ENCODE measurements at regions not wholly inside any gene's neighbourhood (a gene's known extent, or its start where the extent isn't known, plus 50 kb on each side); places are given as distances from the start of the nearest gene placed in this dataset.

DNA sequence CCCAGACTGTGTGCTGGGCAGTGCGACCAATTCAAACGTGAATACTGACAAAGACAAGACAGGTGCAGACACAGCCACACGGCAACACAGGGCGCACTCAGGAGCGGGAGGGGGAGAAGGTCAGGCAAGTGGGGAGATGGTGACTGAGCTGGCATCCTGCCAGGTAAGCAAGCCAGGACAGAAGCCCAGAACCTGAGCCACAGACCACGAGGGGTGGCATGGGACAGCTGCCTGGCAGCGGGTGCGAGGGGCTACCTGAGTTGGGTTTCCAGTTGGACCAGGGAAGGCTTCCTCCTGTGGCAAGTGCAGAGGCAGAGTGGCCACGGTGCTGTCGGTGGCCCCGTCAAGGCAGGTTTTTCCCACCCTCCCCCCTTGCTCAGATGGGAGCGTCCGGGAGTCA, 215.2 kb upstream of the ARID1B start:
- no peak for ATAC-seq

DNA sequence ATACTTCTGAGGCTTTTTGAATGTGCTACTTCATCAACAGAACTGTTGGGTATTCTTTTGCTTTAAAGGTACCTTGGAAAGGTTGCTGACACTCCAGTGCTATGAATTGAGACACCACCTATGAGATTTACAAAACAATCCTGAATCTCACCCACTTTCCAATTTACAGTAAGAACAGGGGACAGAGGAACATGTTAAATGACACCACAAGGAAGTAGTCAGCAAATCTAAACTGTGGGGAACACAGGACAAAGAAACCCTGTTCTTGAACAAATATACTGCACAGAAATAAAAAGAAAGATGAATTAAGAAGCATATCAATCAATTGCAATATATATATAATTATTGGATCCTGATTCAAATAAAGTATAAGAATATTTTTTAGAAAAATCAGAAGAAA, 216.7 kb upstream of the ARID1B start:
- no peak for ATAC-seq

DNA sequence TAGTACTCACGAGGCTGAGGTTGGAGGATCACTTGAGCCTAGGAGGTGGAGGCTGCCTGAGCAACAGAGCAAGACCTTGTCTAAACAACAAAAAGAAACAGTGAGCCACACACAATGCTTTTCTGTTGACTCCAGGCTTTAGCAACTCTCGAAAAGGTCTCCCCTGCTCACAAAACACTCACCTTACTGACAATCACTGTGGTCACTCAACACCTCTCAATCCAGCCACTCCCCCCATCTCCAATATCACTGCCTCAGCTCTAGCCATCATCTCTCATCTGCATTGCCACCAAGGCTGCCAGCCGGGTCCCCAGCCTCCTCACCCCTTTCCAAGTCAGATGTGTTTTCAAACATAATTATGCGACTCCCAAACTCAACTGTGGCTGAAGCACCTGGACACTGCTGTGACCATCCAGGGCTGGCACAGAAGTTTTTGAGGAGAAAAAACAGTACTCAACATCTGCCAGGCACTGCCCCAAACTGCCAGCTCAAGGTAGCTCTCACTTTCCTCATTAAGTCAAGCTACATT, 218.0 kb upstream of the ARID1B start:
- no peak for ATAC-seq

- ATAC-seq: no peak
These were observed 219.3 kb upstream of the ARID1B start for GRCh38 chr6:156557911-156558259.

DNA sequence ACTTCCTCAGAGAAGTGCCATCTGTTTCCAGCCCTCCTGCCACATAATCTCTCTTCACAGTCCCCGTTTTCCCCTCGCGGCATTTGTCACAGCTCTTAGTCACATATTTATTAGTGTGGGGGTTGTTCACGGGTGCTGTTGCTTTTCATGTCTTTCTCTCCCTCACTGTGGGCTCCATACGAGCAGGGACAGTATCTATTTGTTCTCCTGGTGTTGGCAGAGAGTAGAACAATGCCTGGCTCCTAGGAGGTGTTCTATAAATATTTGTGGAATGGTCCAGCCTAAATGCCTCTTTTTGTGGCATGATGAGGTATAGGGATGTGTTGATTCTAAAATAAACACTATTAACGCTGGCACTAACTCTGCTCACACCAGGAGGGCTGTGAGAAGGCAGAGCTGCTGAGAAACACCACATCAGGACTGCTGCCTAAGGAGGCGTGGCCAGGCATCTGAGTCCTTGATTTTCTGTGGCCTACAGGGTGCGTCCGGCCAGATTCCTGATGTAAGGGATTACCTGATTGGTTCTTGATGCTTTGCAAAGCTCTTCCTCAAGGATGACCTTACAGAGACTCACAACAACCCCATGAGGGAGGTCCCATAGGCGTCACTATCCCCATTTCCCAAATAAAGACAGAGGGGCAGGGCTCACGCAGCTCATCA, 219.8 kb upstream of the ARID1B start:
- ATAC-seq: no peak

DNA sequence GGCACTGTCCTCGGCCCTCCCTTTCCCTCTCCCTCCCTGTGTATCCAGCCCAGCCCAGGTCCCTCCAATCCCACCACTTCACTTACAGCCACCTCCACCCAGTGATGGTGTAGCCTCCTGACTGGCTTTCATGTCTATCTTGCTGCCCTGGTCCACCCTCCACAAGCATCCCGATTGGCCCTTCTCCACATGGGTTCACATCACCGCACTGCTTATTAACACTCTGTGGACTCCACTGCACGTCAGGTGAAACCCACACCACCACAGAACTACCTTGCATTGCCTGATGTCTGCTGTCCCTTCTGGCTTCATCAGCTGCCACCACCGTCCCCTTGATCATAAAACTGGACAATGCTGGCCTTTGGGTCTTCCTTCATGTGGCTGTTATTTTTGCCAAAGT, 220.4 kb upstream of the ARID1B start:
- ATAC-seq: no peak

- no peak for ATAC-seq
These were observed 222.1 kb upstream of the ARID1B start for GRCh38 chr6:156555116-156555515.

DNA sequence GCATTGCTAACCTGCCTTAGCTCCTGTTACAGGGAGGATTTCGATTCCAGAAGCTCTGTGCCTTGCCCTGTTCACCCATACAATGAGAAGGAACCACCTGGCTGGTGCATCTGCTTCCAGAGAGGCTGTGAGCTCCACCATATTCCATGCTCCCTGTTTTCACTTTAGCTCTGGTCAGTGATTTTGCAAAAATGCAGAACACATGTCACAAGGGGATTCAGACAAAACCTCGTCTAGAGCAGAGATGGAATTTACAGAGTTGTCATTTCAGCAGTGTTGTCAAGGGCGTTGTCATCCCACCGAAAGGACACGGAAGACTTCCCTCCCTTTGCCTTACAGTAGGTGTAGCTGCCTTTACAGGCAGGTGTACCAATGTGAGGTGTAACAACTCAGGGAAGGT, 223.0 kb upstream of the ARID1B start:
- ATAC-seq: no peak

GRCh38 chr6:156552849-156553248, 224.3 kb upstream of the ARID1B start:
- ATAC-seq: no peak

GRCh38 chr6:156550949-156551348, 226.2 kb upstream of the ARID1B start:
- no peak for ATAC-seq

GRCh38 chr6:156545931-156546330, 231.2 kb upstream of the ARID1B start:
- ATAC-seq: no peak

DNA sequence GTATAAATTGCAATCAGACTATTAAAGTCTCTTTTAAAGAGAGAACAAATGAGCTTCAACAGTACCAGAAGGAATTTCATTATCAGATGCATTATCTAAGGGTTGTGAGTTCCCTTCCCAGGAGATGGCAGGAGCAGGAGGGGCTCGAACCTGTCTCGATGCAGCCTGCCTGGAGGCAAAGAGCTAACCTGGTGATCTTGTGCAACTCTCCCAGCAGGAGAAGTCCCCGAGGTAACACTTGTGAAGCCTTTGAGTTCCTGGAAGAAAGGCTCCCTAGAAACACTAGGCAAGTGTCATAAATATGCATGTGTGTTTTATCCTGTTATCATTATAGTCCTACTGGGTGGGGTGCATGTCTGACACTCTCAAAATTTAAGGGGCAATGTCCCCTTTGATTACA, 232.2 kb upstream of the ARID1B start:
- ATAC-seq: no peak

GRCh38 chr6:156544046-156544445, 233.1 kb upstream of the ARID1B start:
- no peak for ATAC-seq

DNA sequence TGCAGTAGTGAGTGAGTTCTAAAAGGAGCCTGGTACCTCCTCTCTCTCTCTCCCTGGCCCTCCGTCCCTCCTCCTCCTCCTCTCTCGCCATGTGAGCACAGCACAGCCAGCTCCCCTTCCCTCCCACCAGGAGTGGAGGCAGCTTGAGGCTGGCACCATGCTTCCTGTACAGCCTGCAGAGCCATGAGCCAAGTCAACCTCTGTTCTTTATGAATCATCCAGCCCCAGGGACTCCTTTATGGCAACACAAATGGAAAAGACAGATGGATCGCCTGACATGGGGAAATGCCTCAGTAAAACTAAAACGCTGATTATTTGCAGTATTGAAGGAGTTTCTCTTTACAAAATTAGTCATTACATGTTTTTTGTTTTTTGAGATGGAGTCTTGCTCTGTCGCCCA, 233.7 kb upstream of the ARID1B start:
- no peak for ATAC-seq

- ATAC-seq: no peak
These were observed 238.1 kb upstream of the ARID1B start for GRCh38 chr6:156538875-156539660.

- no peak for ATAC-seq
These were observed 242.6 kb upstream of the ARID1B start for GRCh38 chr6:156534594-156534993.

DNA sequence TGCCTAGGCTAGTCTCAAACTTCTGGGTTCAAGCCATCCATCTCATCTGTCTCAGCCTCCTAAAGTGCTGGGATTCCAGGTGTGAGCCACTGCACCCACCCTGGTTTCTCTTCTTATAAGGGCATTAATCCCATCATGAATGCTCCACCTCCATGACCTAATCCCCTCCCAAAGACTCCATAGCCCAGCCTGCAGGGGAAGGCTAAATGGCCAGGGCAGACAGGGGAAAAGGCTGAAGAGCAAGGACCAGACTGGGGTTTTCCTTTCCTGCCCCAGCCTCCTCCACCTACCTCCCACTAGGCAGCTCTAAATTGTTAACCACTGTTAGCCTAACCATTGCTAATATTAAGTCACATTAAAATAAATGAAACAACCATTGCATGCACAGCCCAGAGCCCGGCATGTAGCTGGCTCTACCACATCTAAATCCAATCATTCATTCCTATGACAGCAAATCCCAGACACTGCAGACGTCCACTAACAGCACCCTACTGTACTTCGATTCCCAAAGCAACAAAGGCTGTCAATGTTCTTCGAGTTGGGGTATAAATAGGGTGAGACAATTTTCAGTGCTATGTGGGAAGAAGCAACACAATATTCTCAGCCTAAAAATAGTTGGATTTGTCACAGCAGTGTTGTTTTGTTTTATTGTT, 243.2 kb upstream of the ARID1B start:
- ATAC-seq: no peak

DNA sequence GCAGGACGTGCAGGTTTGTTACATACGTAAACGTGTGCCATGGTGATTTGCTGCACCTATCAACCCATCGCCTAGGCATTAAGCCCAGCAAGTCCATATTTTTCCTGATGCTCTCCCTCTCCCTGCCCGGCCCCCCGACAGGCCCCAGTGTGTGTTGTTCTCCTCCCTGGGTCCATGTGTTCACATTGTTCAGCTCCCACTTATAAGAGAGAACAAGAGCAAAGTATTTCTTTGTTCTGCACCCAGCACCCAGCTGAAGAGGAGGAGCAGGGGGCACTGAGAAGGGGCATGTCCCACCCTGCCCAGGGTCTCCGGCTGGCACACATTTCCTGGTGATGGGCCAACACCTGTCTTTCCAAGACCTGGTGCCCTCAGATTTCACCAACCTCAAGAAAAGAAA, 251.1 kb upstream of the ARID1B start:
- ATAC-seq: no peak

GRCh38 chr6:156525541-156525940, 251.6 kb upstream of the ARID1B start:
- no peak for ATAC-seq

DNA sequence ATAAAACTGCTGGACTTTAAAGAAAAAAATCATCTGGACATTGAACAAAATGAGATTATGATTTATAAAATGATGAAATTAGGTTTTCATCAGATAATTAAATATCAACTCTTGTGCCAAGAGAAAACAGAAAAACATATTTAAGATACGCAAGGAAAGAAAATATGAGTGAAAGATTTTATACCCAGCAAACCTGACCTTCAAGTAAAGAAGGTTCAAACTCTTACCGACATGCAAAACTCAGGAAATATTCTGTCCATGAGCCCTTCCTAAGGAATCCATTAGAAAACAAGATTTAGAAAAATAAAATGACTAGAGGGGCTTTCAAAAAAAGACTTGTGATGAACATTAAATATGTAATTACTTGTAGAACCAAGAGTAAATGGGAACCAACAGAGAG, 257.2 kb upstream of the ARID1B start:
- no peak for ATAC-seq

- ATAC-seq: no peak
These were observed 260.1 kb upstream of the ARID1B start for GRCh38 chr6:156517088-156517487.

DNA sequence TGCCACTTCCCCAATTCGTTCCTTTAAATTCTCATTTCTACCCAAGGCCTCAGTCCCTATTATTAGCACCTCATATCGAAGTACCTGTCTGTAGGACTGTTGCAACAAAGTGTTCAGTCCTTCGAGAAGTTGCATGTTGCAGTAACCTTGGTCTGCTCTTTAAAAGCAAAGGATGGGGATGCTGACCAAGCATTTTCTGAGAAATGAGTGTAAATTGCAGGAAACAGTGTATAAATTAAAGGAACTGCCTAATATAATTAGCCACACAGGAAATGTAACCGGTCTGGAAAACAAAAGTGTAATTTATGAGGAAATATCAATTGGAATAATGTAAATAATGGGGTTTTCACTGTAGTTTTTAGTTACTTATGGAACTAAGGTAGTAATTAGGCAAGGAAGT, 261.9 kb upstream of the ARID1B start:
- no peak for ATAC-seq

- no peak for ATAC-seq
These were observed 263.7 kb upstream of the ARID1B start for GRCh38 chr6:156513504-156513903.

- no peak for ATAC-seq
These were observed 265.6 kb upstream of the ARID1B start for GRCh38 chr6:156511570-156511969.
